Frontal cortex (tissue), 3 donors: ENCODE measurements at regions not wholly inside any gene's neighbourhood (a gene's known extent, or its start where the extent isn't known, plus 50 kb on each side); places are given as distances from the start of the nearest gene placed in this dataset.
"Not testable (repeated sequence)": the region's sequence is repeated elsewhere in the genome, so short reads cannot be mapped to it uniquely, and the experiment has no call there.

Source experiments
- DNase-seq, 2 donors: peaks; one replicate each; pipeline ENCODE4 v3.0.0; 2012; ENCODE audit warnings: low spot score in 2 of 2
- FAIRE-seq: peaks from 2 replicates; lab custom pipeline; 2012; peaks lifted over from hg19 to GRCh38; lab: Jason Lieb, UNC
- donor health status: control.
- donor health status: control.
- donor health status: control.

DNA sequence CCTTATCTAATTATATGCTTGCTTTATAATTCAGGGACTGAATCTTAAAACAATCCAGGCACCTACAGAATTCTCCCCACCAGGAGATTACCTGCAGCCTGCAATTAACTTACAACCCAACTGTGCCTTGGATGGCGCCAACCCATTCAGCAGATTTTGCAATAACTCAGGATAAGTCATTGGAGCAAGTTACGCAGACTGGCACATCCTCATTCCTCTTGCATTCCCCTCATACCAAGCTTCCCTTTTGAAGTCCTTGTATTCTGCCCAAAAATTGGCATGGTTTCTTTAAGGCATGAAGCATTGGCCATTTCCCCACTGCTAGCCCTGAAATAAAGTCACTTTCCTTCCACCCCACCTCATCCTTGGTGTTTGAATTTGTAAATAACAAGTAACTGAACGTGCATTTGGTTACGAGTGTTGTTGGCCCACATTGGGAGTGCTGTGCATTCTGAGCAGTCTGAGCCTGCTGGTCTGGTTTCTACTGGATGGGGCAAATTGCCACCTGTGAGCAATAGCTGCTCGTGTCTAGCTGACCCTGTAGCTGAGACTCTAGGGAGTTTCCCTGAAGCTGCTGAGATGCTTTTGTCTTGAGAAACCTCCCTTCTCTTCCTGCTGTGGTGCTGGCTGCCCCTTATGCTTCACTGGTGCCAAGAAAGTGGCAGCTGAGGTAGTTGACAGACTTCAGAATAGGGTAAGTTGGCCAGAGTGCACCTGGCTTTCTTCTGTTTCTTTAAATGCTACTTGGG lies 99.2 kb upstream of the SCAF11 start:
- FAIRE-seq: no peak

DNA sequence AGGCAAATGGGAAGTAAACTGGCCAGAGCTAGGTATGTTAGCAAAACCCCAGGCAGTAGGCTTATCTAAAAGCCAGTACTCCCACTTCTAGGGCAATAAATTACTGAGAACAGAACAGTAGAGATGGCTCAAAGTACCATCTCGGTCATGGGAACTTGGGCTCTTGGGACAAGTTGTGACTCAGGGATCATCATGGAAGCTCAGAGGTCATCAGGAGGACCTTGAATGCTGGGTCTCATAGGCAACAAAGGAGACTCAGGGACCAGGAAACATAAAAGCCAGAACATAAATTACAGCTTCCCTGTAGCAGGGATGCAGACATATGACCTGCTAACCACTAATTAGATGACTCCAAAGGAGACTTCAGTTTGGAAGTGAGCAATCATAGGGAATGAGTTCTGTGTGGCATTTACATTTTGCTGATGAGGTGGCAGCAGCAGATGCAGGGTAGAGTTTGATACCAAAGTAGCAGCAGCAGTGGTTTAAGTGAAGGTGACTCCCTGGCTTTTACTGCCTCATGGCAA lies 97.6 kb upstream of the SCAF11 start:
- DNase-seq (no peak), FAIRE-seq (no peak)

More for the DNA sequence above, 99.2 kb upstream of the SCAF11 start:
- no peak for DNase-seq

DNA sequence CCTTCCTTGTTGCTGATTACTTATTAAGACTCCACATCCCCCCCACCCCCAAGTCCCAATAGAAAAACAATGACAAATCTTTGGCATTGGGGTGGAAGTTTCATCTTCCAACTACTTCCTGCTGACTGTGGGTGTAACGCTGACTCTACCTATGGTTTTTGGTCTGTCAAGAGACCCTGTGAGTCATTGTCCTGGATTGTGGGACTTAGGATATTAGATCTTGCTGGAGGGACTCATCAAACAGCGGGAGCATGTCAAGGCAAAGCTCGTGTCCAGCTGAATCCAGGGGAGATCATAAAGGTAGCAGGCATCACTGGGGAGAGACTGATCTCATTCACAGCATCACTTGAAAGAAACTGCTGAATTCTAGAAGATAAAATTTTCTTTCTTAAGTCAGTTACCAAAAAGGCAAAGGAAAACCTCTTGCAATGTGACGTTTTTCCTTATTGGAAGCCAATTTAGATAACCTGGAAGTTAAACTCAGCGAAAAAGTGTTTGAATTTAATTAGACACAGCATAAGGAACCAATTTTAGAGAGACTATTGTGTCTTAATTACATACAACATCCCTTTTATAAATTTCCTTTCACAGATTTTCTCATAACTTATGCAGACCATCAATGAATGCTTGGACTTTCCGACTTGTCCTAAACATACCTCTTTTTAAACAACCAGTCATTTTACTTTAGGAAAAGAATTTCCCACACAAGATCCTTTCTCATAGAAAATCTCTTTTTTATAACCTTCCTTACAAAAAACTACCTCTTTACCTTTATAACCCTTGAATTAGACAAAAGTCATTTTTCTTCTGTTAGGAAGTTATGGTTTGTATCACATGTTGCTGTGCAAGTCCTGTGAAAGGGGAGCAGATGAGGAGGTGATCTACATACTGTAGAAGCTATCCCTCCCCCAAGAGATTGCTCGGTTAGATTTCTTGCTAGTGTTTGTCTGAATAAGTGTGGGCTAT lies 94.6 kb upstream of the SCAF11 start:
- no peak for DNase-seq
- FAIRE-seq: no peak

DNA sequence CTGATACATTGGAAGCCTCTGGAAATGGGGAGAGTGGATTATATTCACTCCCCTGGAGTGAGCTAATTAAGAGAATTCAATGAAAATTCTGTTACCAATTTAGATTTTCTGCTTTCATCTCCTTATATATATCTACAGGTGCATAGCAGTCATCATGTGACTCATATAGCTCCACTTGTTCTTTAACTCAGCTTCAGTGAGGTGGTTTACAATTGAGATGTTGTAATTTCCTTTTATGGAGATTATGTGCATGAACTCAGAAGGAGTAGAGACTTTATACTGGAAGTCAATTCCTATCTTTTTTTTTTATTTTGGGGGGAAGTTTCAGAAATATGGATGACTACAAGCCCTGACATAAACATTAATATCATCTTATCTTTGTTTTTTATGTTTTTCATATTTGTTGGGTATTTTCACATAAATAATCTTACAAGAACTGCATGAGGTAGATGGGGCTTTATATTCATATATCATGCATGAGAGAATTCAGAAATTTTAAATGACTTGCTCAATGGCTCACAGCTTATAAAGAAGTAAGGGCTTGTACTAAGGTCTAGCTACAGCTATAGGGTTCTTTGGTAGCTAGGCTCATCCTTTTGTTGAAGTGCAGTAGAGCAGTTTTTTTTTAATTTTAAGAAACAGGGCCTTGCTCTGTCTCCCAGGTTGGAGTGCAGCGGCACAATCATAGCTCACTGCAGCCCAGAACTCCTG lies 92.3 kb upstream of the SCAF11 start:
- DNase-seq (no peak), FAIRE-seq (no peak)

DNA sequence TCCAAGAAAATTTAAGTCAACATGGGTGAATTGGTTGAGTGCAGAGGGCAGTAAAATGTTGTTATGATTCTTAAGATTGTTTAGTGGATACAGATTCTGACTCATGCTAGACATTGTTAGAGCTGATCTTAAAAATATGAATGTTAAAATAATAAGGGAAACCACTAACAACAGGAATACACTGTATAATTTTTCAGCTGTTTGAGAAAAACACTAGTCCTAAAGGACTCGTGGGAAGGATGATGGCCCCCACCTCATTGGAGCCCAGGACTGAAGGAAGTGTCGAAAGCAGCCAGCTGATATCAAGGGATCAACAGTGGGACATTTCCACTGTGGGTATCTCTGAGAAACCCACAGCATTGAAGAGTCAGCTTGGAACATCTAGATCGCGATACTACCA lies 82.9 kb upstream of the SCAF11 start:
- FAIRE-seq: no peak
- DNase-seq: no peak

DNA sequence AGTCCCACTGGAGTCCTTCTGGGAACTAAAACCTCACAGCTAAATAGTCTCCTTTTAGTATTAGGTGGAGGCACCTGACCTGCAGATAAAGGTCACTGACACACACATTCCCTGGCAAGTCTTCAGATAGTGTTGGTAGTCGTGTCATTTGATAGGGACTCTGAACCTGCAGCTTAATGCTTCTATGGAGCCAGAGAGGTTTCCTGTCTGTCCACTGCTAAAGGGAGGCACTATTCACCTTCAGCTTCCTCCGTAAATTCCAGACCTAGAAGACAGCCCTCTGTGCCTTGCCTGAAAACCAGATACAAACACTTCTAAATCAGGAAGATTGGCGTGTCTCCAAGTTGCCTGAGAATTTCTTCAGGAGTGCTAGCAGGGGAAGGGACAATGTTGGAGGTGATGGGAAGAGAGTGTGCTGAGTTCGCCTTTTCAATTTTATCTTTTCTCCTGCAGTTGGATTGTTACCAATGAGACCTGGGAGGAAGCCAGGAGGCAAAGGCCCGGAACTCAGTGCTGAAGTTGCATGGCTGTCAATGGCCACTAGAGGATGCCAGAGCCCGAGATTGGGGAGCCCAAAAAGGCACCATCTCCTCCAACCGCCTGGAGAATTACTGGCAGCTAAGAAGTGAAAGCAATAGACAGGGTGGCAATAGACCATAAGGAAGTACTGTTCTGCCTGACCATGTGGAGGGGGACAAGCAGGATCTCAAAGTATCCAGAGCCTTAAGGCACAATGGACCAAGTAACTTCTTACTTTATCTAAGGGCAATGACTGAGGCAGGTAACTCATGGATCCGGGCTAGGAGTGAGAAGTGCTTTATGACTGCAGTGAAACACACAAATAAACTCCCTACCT lies 81.6 kb upstream of the SCAF11 start:
- no peak for FAIRE-seq
- DNase-seq: peak in 1 of 2 donors; percentile 24

DNA sequence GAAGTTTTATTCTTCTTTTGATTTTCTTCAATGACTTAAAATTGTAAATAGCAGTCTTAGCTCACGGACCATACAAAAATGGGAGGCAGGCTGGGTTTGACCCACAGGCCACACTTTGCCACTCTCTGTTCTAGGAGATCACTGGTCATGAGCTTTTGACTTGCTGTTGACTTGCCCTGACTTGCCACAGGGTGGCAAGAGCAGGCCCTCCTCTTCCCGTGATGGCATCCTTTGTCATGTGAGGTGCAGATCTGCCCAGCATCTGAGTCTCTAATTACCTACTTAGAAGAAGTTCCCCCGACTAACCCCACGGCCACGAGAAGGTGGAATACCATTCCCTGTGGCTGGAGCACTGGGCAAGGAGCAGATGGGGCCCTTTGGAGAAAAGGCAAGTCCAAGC lies 81.0 kb upstream of the SCAF11 start:
- FAIRE-seq: no peak
- DNase-seq: no peak

DNA sequence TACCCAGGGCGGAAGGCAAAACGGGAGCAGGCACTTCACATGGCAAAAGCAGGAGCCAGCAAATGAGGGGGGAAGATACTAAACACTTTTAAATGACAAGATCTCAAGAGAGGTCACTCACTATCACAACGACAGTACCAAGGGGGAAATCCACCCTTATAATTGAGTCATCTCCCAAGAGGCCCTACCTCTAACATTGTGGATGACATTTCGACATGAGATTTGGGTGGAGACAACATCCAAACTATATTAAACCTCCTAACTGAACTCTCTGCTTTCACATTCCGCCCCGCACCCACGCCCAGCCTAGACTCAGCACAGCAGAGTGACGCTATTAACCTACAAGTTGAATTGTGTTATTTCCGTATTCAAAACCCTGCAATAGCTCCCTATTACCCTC lies 76.7 kb upstream of the SCAF11 start:
- DNase-seq: no peak
- FAIRE-seq: no peak

DNA sequence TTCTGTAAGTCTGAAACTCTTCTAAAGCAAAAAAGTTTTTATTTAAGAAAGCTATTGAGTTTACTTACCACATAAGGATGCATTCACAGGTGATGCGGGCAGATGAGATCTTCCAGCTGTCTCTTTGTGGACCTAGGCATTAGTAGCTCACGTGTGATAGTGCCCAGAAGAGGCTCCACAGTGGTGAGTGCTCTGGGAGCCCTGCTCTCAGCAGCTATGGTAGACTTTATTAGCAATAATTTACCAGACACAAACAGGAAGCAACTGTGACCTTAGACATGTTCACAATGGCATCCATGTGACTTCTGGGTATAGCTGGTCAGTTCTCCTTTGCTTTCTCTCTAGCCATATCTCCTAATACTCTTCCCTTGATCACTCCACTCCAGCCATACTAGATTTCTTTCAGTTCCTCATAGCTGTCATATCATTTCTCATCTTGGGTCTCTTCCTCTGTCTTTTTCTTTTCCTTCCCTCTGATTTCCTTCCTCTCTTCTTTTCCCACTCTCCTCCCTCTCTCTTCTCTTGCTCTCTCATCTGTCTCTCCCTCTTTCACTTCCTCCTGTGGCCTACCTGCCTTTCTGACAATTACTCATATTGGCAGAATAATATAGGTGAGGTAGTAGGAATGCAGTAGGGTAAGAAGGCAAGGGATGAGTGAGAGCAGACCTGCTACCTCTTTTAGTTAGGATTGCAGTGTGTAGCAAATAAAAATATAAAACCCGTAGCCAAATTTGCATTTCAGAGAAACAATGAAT lies 75.2 kb upstream of the SCAF11 start:
- no peak for DNase-seq
- no peak for FAIRE-seq

DNA sequence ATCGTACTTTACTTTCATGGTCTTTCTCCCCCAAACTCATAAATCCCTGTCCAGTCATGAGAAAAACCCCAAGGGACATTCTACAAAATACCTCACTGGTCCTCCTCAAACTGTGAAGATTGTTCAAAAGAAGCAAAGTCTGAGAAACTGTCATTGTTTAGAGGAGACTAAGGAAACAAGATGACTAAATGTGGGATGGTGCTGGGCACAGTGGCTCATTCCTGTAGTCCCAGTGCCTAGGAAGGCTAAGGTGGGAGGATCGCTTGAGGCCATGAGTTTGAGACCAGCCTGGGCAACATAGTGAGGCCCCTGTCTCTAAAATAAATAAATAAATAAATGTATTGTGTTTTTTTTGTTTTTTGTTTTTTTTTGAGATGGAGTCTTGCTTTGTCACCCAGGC lies 74.2 kb upstream of the SCAF11 start:
- DNase-seq: no peak
- no peak for FAIRE-seq

DNA sequence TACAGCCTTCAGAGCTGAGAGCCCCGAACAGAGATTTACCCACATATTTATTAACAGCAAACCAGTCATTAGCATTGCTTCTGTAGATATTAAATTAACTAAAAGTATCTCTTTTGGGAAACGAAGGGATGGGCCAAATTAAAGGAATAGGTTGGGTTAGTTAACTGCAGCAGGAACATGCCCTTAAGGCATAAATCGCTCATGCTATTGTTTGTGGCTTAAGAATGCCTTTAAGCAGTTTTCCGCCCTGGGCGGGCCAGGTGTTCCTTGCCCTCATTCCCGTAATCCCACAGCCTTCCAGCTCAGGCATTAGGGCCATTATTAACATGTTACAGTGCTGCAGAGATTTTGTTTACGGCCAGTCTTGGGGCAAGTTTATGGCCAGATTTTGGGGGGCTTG lies 68.3 kb upstream of the SCAF11 start:
- not testable (repeated sequence) for FAIRE-seq

DNA sequence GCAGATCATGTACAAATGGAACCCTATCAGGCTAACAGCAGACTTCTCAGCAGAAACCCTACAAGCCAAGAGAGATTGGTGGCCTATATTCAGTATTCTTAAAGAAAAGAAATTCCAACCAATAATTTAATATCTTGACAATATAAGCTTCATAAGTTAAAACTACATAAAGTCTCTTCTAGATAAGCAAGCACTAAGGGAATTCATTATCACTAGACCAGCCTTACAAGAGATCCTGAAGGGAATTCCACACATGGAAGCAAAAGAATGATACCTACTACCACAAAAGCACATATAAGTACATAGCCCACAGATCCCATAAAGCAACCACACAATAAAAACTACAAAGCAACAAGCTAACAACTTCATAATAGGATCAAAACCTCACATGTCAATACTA lies 60.4 kb upstream of the SCAF11 start:
- FAIRE-seq (no peak), DNase-seq (no peak)

More for the DNA sequence above, 68.3 kb upstream of the SCAF11 start:
- DNase-seq: not testable (repeated sequence)

DNA sequence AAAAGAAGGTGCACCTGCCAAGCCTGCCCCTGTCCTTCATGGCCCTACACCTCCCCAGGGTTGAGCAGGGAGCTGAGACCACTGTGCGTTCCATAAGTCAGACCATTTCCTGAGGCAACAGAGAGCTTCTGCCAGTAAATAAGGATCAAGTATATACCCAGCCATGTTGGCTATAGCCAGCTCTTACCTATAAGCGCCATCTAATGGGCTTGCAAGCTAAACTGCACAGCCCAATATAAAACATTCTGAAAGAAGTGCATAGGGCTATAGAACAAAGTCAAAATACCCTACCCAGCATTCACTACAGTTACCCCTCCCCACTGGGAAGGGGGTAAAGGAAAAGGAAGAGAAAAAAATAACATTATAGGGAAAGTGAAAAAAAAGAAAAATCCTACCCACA lies 59.3 kb upstream of the SCAF11 start:
- no peak for DNase-seq
- no peak for FAIRE-seq

DNA sequence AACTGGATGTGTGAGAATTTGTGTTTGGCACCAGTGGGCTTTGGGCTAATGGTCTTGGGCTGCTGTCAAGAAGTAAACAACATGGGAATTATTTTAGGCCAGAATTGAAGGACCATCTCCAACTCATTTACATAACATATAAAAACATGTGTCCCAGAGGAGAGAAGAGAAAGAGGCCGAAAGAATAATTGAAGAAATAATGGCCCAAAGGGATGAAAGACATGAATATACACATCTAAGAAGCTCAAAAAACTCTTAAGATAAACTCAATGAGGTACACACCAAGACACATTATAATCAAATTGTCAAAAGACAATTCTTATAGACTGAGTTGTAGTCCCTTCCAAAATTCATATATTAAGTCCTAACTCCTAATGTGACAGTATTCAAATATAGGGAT lies 56.1 kb upstream of the SCAF11 start:
- FAIRE-seq: no peak
- DNase-seq: no peak

DNA sequence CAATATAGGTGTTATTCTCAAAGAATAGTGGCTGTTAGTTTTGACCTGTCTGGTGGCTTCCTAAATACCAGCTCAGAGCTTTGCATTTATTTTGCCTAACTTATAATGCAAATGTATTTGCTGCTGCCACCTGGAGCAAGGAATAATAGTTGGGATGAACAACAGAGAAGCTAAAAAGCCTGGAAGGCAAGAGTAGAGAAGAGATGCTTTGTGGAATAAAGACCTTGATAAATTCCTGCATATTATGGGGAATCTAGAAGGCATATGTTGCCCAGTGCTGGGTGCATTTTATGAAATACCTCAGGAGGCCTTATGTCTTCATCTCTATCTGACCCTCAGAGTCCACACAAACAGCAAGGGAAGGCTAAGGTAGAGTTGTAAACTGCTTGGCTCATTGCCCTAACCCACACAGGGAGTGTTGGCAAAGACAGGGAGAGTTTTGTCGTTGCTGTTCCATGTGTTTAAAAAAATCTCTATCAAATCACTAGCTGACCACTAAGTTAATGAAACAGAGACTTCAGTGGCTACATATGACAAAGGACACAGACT lies 53.7 kb upstream of the SCAF11 start:
- DNase-seq (no peak), FAIRE-seq (no peak)
